OCI-LY7 (cell line): ENCODE measurements at regions not wholly inside any gene's neighbourhood (a gene's known extent, or its start where the extent isn't known, plus 50 kb on each side); places are given as distances from the start of the nearest gene placed in this dataset.

ENCODE experiments used
- BruUV-seq: library from RNA; stranded (reverse); fragments of 400-500 nt; replicated peaks from 2 replicates; lab custom pipeline; 2021; lab: Mats Ljungman, UMichigan
- CTCF ChIA-PET: fragments of 300-600 bp; sonication (Branson Sonifier 250); formaldehyde crosslinking; loops from one replicate; lab custom pipeline; 2022; ENCODE audit warnings: antibody characterized with exemption; ENCODE audit not compliant: unreplicated experiment; lab: Charles Lee
- POLR2A ChIA-PET: fragments of 300-600 bp; sonication (Branson Sonifier 250); formaldehyde crosslinking; loops from one replicate; lab custom pipeline; 2022; ENCODE audit warnings: antibody characterized with exemption; lab: Charles Lee
- DNase-seq: peaks from one replicate; pipeline ENCODE4 v3.0.0-alpha.2; 2015; ENCODE audit warnings: low spot score
- H2AFZ ChIP-seq: fragments of 200-600 bp; sonication (generic), shearing (Covaris generic); 2 replicates; pipeline ENCODE4 v1.6.1; 2014; ENCODE audit warnings: mild to moderate bottlenecking, antibody characterized with exemption, low read length, moderate library complexity
- H3K27ac ChIP-seq: fragments of 200-600 bp; sonication (generic); 2 replicates; pipeline ENCODE4 v1.5.1; 2014; ENCODE audit warnings: mixed run types, low read depth, mild to moderate bottlenecking, moderate library complexity, low read length, inconsistent platforms; ENCODE audit not compliant: poor library complexity, severe bottlenecking
- H3K36me3 ChIP-seq: fragments of 200-600 bp; sonication (generic); 2 replicates; pipeline ENCODE4 v1.6.1; 2014; ENCODE audit warnings: mild to moderate bottlenecking, antibody characterized with exemption, low read length, moderate library complexity, mixed read lengths; ENCODE audit not compliant: insufficient read depth
- H3K4me1 ChIP-seq: fragments of 200-600 bp; sonication (generic); 2 replicates; pipeline ENCODE4 v1.5.1; 2014; ENCODE audit warnings: mild to moderate bottlenecking, low read length; ENCODE audit not compliant: insufficient read depth, poor library complexity, severe bottlenecking
- H3K4me2 ChIP-seq: fragments of 200-600 bp; sonication (generic); 2 replicates; pipeline ENCODE4 v1.6.1; 2014; ENCODE audit warnings: mild to moderate bottlenecking, low read length
- H3K4me3 ChIP-seq: fragments of 200-600 bp; sonication (generic); 2 replicates; pipeline ENCODE4 v1.5.1; 2014; ENCODE audit warnings: mild to moderate bottlenecking, low read depth, low read length; ENCODE audit not compliant: poor library complexity, severe bottlenecking
- H3K79me2 ChIP-seq: fragments of 200-600 bp; sonication (generic); 2 replicates; pipeline ENCODE4 v1.6.1; 2016; ENCODE audit warnings: low read depth, mild to moderate bottlenecking, low read length, moderate library complexity, mixed read lengths; ENCODE audit not compliant: insufficient read depth
- H3K9me2 ChIP-seq: fragments of 200-600 bp; sonication (generic); 2 replicates; pipeline ENCODE4 v1.6.1; 2016; ENCODE audit warnings: mild to moderate bottlenecking, low read length, mixed read lengths; ENCODE audit not compliant: insufficient read depth
- H3K9me3 ChIP-seq: fragments of 200-600 bp; sonication (generic); 2 replicates; pipeline ENCODE4 v1.6.1; 2014; ENCODE audit warnings: mild to moderate bottlenecking, mixed run types, low read length, mixed read lengths
- H4K20me1 ChIP-seq: fragments of 200-600 bp; sonication (generic); 2 replicates; pipeline ENCODE4 v1.6.1; 2014; ENCODE audit warnings: mild to moderate bottlenecking, antibody characterized with exemption, low read length, moderate library complexity, mixed read lengths; ENCODE audit not compliant: insufficient read depth
- CTCF ChIP-seq: fragments of 200-600 bp; sonication (generic); conservative IDR thresholded peaks from 2 replicates; pipeline ENCODE4 v1.5.1; 2014; ENCODE audit warnings: mild to moderate bottlenecking, antibody characterized with exemption, low read length, moderate library complexity, mixed read lengths
- EZH2phosphoT487 ChIP-seq: fragments of 200-600 bp; sonication (generic); IDR thresholded peaks from 2 replicates; pipeline ENCODE4 v1.6.1; 2018; ENCODE audit warnings: low read depth, borderline replicate concordance, mild to moderate bottlenecking, mixed run types, antibody characterized with exemption, low read length, moderate library complexity, mixed read lengths
- intact Hi-C: fragments of 100-400 bp; cut with micrococcal nuclease; formaldehyde crosslinking; loops from one replicate; pipeline ENCODE4 v1.10.0; 2022; ENCODE audit not compliant: unreplicated experiment

- no peaks in the 10 kb centered on the region for H3K9me2 ChIP-seq
- H3K36me3 ChIP-seq = no peaks in the 10 kb centered on the region
- H3K79me2 ChIP-seq = no peaks in the 10 kb centered on the region
- H3K27ac ChIP-seq = no peak overlapping the region
- no peak overlapping the region for H3K4me3 ChIP-seq
- no peak for DNase-seq
- intact Hi-C loops = no loop called here
- ChIA-PET POLR2A (no interaction called here), CTCF (no interaction called here)
- H3K4me1 ChIP-seq = no peaks in the 10 kb centered on the region
- H2AFZ ChIP-seq = no peak overlapping the region
- H3K4me2 ChIP-seq = no peak overlapping the region
- H3K9me3 ChIP-seq = no peaks in the 10 kb centered on the region
- no peaks in the 10 kb centered on the region for H4K20me1 ChIP-seq
- no TSS peak for BruUV-seq
- no peak for TF ChIP-seq CTCF
- TF ChIP-seq EZH2phosphoT487 = no peak
These were observed 349.2 kb upstream of the KLHL1 start for GRCh38 chr13:70457474-70457873.

- Histone ChIP-seq H3K9me3 (no peaks in the 10 kb centered on the region), H3K36me3 (no peaks in the 10 kb centered on the region), H4K20me1 (no peaks in the 10 kb centered on the region), H3K9me2 (no peaks in the 10 kb centered on the region), H2AFZ (no peak overlapping the region), H3K4me3 (no peak overlapping the region), H3K4me1 (no peaks in the 10 kb centered on the region), H3K27ac (no peak overlapping the region), H3K79me2 (no peaks in the 10 kb centered on the region), H3K4me2 (no peak overlapping the region)
- TF ChIP-seq CTCF = no peak
- no peak for TF ChIP-seq EZH2phosphoT487
- POLR2A ChIA-PET = no interaction called here
- DNase-seq = no peak
- CTCF ChIA-PET = no interaction called here
- intact Hi-C loops = no loop called here
- no TSS peak for BruUV-seq
These were observed 340.6 kb upstream of the KLHL1 start for GRCh38 chr13:70448820-70449219.

GRCh38 chr13:70432276-70432805 is 324.1 kb upstream of the KLHL1 start:
- no TSS peak for BruUV-seq
- ChIA-PET POLR2A (no interaction called here), CTCF (no interaction called here)
- no peaks in the 10 kb centered on the region for H3K79me2 ChIP-seq
- H3K4me1 ChIP-seq = no peaks in the 10 kb centered on the region
- no peak overlapping the region for H3K4me2 ChIP-seq
- no peak overlapping the region for H3K4me3 ChIP-seq
- H4K20me1 ChIP-seq = no peaks in the 10 kb centered on the region
- no peaks in the 10 kb centered on the region for H3K9me2 ChIP-seq
- H3K27ac ChIP-seq = no peak overlapping the region
- no peaks in the 10 kb centered on the region for H3K36me3 ChIP-seq
- no peaks in the 10 kb centered on the region for H3K9me3 ChIP-seq
- intact Hi-C loops = no loop called here
- TF ChIP-seq CTCF = no peak
- no peak for TF ChIP-seq EZH2phosphoT487
- no peak overlapping the region for H2AFZ ChIP-seq
- DNase-seq = no peak
